ENCODE measurements at regions not wholly inside any gene's neighbourhood (a gene's known extent, or its start where the extent isn't known, plus 50 kb on each side); places are given as distances from the start of the nearest gene placed in this dataset.

GRCh38 chr7:67453580-67454380, 457.1 kb downstream of the TYW1 start:
- DNase-seq (ENCODE audit: low spot score): no peak
- Histone ChIP-seq H3K9me3 (ENCODE audit: low read depth, low read length, poor library complexity, severe bottlenecking) (no peaks in the 10 kb centered on the region), H3K4me3 (ENCODE audit: low read depth, low read length, poor library complexity, severe bottlenecking) (no peak overlapping the region), H3K27me3 (replicated peaks; ENCODE audit: insufficient read depth, low read depth, low read length, poor library complexity) (peaks cover 6% of the 10 kb centered on the region), H3K27ac (ENCODE audit: low read depth, low read length, poor library complexity, severe bottlenecking) (no peak overlapping the region), H3K36me3 (ENCODE audit: insufficient read depth, low read length, poor library complexity, severe bottlenecking) (no peaks in the 10 kb centered on the region), H3K4me1 (ENCODE audit: insufficient read depth, low read length, poor library complexity, severe bottlenecking) (no peaks in the 10 kb centered on the region)
- intact Hi-C loops (cut with micrococcal nuclease; ENCODE audit: unreplicated experiment): no loop called here
- no TSS peak for BruUV-seq (replicated peaks)
- ChIA-PET POLR2A (ENCODE audit: low non-redundant PET) (no interaction called here), CTCF (no interaction called here)
- no peak for TF ChIP-seq EZH2 (IDR thresholded peaks at IDR 0.05; ENCODE audit: borderline replicate concordance, low read depth, low read length, poor library complexity, severe bottlenecking)
- no peak for TF ChIP-seq CTCF (conservative IDR thresholded peaks at IDR 0.05; ENCODE audit: low read depth, low read length)

GRCh38 chr7:67455508-67455907, 458.9 kb downstream of the TYW1 start:
- no peak overlapping the region for H3K4me3 ChIP-seq (ENCODE audit: low read depth, low read length, poor library complexity, severe bottlenecking)
- TF ChIP-seq CTCF (conservative IDR thresholded peaks at IDR 0.05; ENCODE audit: low read depth, low read length) (no peak), EZH2 (IDR thresholded peaks at IDR 0.05; ENCODE audit: borderline replicate concordance, low read depth, low read length, poor library complexity, severe bottlenecking) (no peak)
- POLR2A ChIA-PET (ENCODE audit: low non-redundant PET): no interaction called here
- H3K4me1 ChIP-seq (ENCODE audit: insufficient read depth, low read length, poor library complexity, severe bottlenecking): no peaks in the 10 kb centered on the region
- H3K27me3 ChIP-seq (replicated peaks; ENCODE audit: insufficient read depth, low read depth, low read length, poor library complexity): peaks cover 6% of the 10 kb centered on the region
- DNase-seq (ENCODE audit: low spot score): no peak
- CTCF ChIA-PET: no interaction called here
- BruUV-seq (replicated peaks): no TSS peak
- H3K36me3 ChIP-seq (ENCODE audit: insufficient read depth, low read length, poor library complexity, severe bottlenecking): no peaks in the 10 kb centered on the region
- no peak overlapping the region for H3K27ac ChIP-seq (ENCODE audit: low read depth, low read length, poor library complexity, severe bottlenecking)
- no peaks in the 10 kb centered on the region for H3K9me3 ChIP-seq (ENCODE audit: low read depth, low read length, poor library complexity, severe bottlenecking)
- intact Hi-C loops (cut with micrococcal nuclease; ENCODE audit: unreplicated experiment): no loop called here

GRCh38 chr7:67462781-67463191, 466.2 kb downstream of the TYW1 start:
- no peak for DNase-seq (ENCODE audit: low spot score)
- H3K27ac ChIP-seq (ENCODE audit: low read depth, low read length, poor library complexity, severe bottlenecking): no peak overlapping the region
- no TSS peak for BruUV-seq (replicated peaks)
- H3K4me3 ChIP-seq (ENCODE audit: low read depth, low read length, poor library complexity, severe bottlenecking): no peak overlapping the region
- peaks cover 2% of the 10 kb centered on the region for H3K9me3 ChIP-seq (ENCODE audit: low read depth, low read length, poor library complexity, severe bottlenecking)
- POLR2A ChIA-PET (ENCODE audit: low non-redundant PET): no interaction called here
- H3K4me1 ChIP-seq (ENCODE audit: insufficient read depth, low read length, poor library complexity, severe bottlenecking): no peaks in the 10 kb centered on the region
- TF ChIP-seq EZH2 (IDR thresholded peaks at IDR 0.05; ENCODE audit: borderline replicate concordance, low read depth, low read length, poor library complexity, severe bottlenecking): no peak
- intact Hi-C loops (cut with micrococcal nuclease; ENCODE audit: unreplicated experiment): loop anchor here (5.0 kb wide), 1 partner anchor 1695 kb away; no protein-coding TSS in a partner anchor
- H3K36me3 ChIP-seq (ENCODE audit: insufficient read depth, low read length, poor library complexity, severe bottlenecking): no peaks in the 10 kb centered on the region
- no peaks in the 10 kb centered on the region for H3K27me3 ChIP-seq (replicated peaks; ENCODE audit: insufficient read depth, low read depth, low read length, poor library complexity)
- CTCF ChIA-PET: no interaction called here

All from A673 (cell line).